ENCODE measurements at regions not wholly inside any gene's neighbourhood (a gene's known extent, or its start where the extent isn't known, plus 50 kb on each side); places are given as distances from the start of the nearest gene placed in this dataset.

DNA sequence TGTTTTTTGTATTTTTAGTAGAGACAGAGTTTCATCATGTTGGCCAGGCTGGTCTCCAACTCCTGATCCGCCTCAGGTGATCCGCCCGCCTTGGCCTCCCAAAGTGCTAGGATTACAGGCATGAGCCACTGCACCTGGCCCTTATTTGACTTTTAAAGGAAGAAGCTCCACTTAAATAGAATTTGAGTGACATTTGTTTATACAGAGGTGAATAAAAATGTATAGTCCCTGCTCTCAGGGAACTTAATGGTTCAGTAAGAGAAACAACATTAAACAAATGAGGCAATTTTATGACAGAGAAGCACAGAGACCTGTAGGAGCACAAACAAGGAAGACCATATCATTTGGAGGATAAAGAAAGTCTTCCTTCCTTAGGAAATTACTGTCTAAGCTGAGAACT, 65.7 kb downstream of the C9orf152 start:
- POLR2A ChIA-PET (ENCODE audit: unreplicated experiment), result interaction anchor here (0.5 kb wide), 1 partner anchor 91 kb away, joined by 5 read pairs; no protein-coding TSS in a partner anchor
- CTCF ChIA-PET, result no interaction called here
- H3K4me1 ChIP-seq (ENCODE audit: insufficient read depth, low read length), result peaks cover 26% of the 10 kb centered on the region
- intact Hi-C loops (cut with micrococcal nuclease), result loop anchor here (5.0 to 10.0 kb wide), 2 partner anchors 75 to 157 kb away; no protein-coding TSS in a partner anchor
- DNase-seq (no peak), ATAC-seq (no peak)
- no peaks in the 10 kb centered on the region for H3K27me3 ChIP-seq (ENCODE audit: low read length)
- no peaks in the 10 kb centered on the region for H3F3A ChIP-seq (ENCODE audit: low read length, unreplicated experiment)
- H3K79me2 ChIP-seq (ENCODE audit: low read length), result peaks cover 97% of the 10 kb centered on the region
- no peak for TF ChIP-seq EZH2 (IDR thresholded peaks at IDR 0.05; ENCODE audit: low read length, unreplicated experiment)
- TF ChIP-seq, protein P1, sequence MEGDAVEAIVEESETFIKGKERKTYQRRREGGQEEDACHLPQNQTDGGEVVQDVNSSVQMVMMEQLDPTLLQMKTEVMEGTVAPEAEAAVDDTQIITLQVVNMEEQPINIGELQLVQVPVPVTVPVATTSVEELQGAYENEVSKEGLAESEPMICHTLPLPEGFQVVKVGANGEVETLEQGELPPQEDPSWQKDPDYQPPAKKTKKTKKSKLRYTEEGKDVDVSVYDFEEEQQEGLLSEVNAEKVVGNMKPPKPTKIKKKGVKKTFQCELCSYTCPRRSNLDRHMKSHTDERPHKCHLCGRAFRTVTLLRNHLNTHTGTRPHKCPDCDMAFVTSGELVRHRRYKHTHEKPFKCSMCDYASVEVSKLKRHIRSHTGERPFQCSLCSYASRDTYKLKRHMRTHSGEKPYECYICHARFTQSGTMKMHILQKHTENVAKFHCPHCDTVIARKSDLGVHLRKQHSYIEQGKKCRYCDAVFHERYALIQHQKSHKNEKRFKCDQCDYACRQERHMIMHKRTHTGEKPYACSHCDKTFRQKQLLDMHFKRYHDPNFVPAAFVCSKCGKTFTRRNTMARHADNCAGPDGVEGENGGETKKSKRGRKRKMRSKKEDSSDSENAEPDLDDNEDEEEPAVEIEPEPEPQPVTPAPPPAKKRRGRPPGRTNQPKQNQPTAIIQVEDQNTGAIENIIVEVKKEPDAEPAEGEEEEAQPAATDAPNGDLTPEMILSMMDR (conservative IDR thresholded peaks at IDR 0.05; ENCODE audit: low read depth, low read length), result no peak
- H3K4me2 ChIP-seq (ENCODE audit: low read length), result 0 out of 2 replicates have a peak overlapping the region, but pooled peaks have one; percentile 67
- BruUV-seq (replicated peaks), result no TSS peak
- H2AFZ ChIP-seq (ENCODE audit: low read length), result no peak overlapping the region
- peak overlapping the region; percentile 63 for H3K27ac ChIP-seq (ENCODE audit: low read length)
- H3K36me3 ChIP-seq (ENCODE audit: low read depth, low read length), result peaks cover 11% of the 10 kb centered on the region; the same call in 1 of the 2 replicates
- no peak overlapping the region for H3K9ac ChIP-seq (ENCODE audit: low read length)
- no peak overlapping the region for H3K4me3 ChIP-seq (ENCODE audit: low read length)
- H3K9me3 ChIP-seq (ENCODE audit: low read length), result no peaks in the 10 kb centered on the region
- peaks cover 47% of the 10 kb centered on the region; the same call in 1 of the 2 replicates for H4K20me1 ChIP-seq (ENCODE audit: low read length)
- H3K9me2 ChIP-seq (replicated peaks; ENCODE audit: low read length), result no peaks in the 10 kb centered on the region

DNA sequence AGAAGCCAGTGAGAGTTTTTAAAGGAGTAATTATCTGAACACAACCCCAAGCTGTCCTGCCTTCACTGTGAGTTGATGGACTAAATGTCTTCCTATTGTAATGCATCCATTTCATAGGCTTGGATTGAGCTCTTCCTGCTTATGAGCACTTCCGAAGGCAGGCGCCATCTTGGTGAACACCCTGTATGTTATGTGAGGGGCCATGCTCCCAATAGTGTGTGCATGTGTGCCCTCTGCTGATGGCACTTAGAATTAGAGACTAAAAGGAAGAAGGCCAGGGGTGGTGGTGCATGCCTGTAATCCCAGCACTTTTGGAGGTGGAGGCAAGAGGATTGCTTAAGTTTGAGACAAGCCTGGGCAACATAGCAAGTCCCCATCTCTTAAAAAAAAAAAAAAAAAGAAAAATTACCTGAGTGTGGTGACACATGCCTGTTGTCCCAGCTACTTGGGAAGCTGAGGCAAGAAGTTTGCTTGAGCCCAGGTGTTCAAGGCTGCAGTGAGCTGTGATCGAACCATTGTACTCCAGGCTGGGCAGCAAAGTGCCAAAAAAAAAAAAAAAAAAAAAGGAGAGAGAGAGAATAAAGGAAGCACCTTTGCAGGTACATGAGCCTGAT, 65.0 kb downstream of the C9orf152 start:
- Histone ChIP-seq H3F3A (ENCODE audit: low read length, unreplicated experiment) (no peaks in the 10 kb centered on the region), H3K36me3 (ENCODE audit: low read depth, low read length) (peaks cover 5% of the 10 kb centered on the region; the same call in 1 of the 2 replicates), H3K4me1 (ENCODE audit: insufficient read depth, low read length) (peaks cover 26% of the 10 kb centered on the region), H3K27me3 (ENCODE audit: low read length) (no peaks in the 10 kb centered on the region), H3K79me2 (ENCODE audit: low read length) (peaks cover 97% of the 10 kb centered on the region), H2AFZ (ENCODE audit: low read length) (no peak overlapping the region), H3K4me3 (ENCODE audit: low read length) (no peak overlapping the region), H3K9ac (ENCODE audit: low read length) (no peak overlapping the region), H3K4me2 (ENCODE audit: low read length) (no peak overlapping the region), H3K27ac (ENCODE audit: low read length) (no peak overlapping the region), H3K9me2 (replicated peaks; ENCODE audit: low read length) (no peaks in the 10 kb centered on the region), H4K20me1 (ENCODE audit: low read length) (peaks cover 45% of the 10 kb centered on the region; the same call in 1 of the 2 replicates), H3K9me3 (ENCODE audit: low read length) (no peaks in the 10 kb centered on the region)
- ChIA-PET POLR2A (ENCODE audit: unreplicated experiment) (no interaction called here), CTCF (no interaction called here)
- ATAC-seq (no peak), DNase-seq (peak; percentile 6)
- no TSS peak for BruUV-seq (replicated peaks)
- intact Hi-C loops (cut with micrococcal nuclease), result loop anchor here (5.0 to 10.0 kb wide), 2 partner anchors 76 to 158 kb away; no protein-coding TSS in a partner anchor
- no peak for TF ChIP-seq EZH2phosphoT487 (IDR thresholded peaks at IDR 0.05; ENCODE audit: borderline replicate concordance, low read length)
- TF ChIP-seq EZH2 (IDR thresholded peaks at IDR 0.05; ENCODE audit: low read length, unreplicated experiment), result no peak
- TF ChIP-seq, protein P1 (conservative IDR thresholded peaks at IDR 0.05; ENCODE audit: low read depth, low read length), result peak; percentile 34; the same call in 1 of the 2 replicates

DNA sequence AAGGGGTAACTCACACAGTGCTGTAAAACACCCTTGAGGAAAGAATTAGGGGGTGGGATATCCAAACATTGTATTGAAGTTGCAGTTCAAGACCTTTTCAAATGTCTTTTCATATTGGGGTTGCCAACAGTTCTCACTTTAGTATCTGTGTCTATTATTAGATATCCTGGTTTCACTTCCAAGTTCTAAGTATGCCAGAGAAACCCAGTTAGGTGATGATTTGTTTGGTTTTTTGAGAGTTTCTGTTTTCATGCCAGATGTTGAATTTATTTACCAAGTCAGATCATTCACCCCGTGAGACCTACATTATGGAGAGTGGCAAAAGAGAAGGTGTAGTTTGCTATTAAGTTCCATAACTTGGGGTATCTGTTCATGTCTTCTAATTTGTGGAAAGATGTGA, 64.5 kb downstream of the C9orf152 start:
- CTCF ChIA-PET, result no interaction called here
- intact Hi-C loops (cut with micrococcal nuclease), result loop anchor here (5.0 to 10.0 kb wide), 2 partner anchors 76 to 159 kb away; no protein-coding TSS in a partner anchor
- BruUV-seq (replicated peaks), result no TSS peak
- no peak overlapping the region for H3K4me3 ChIP-seq (ENCODE audit: low read length)
- H3K9me2 ChIP-seq (replicated peaks; ENCODE audit: low read length), result no peaks in the 10 kb centered on the region
- H3K27me3 ChIP-seq (ENCODE audit: low read length), result no peaks in the 10 kb centered on the region
- POLR2A ChIA-PET (ENCODE audit: unreplicated experiment), result no interaction called here
- no peak overlapping the region for H3K4me2 ChIP-seq (ENCODE audit: low read length)
- DNase-seq, result no peak
- no peak overlapping the region for H3K9ac ChIP-seq (ENCODE audit: low read length)
- ATAC-seq, result no peak
- peaks cover 26% of the 10 kb centered on the region for H3K4me1 ChIP-seq (ENCODE audit: insufficient read depth, low read length)
- peaks cover 97% of the 10 kb centered on the region for H3K79me2 ChIP-seq (ENCODE audit: low read length)
- H4K20me1 ChIP-seq (ENCODE audit: low read length), result peaks cover 45% of the 10 kb centered on the region; the same call in 1 of the 2 replicates
- no peak for TF ChIP-seq EZH2 (IDR thresholded peaks at IDR 0.05; ENCODE audit: low read length, unreplicated experiment)
- H3K9me3 ChIP-seq (ENCODE audit: low read length), result no peaks in the 10 kb centered on the region
- no peak overlapping the region for H3K27ac ChIP-seq (ENCODE audit: low read length)
- H3K36me3 ChIP-seq (ENCODE audit: low read depth, low read length), result peaks cover under 1% of the 10 kb centered on the region; the same call in 1 of the 2 replicates
- H3F3A ChIP-seq (ENCODE audit: low read length, unreplicated experiment), result no peaks in the 10 kb centered on the region
- no peak overlapping the region for H2AFZ ChIP-seq (ENCODE audit: low read length)

Data from PC-3 (cell line).